ENCODE measurements at regions not wholly inside any gene's neighbourhood (a gene's known extent, or its start where the extent isn't known, plus 50 kb on each side); places are given as distances from the start of the nearest gene placed in this dataset.
"Not testable (repeated sequence)": the region's sequence is repeated elsewhere in the genome, so short reads cannot be mapped to it uniquely, and the experiment has no call there.

- DNase-seq = no peak
Measured at GRCh38 chr6:15086348-15087158, 159.3 kb upstream of the JARID2 start.

- DNase-seq = no peak
Measured at GRCh38 chr6:15087186-15087589, 158.7 kb upstream of the JARID2 start.

- no peak for DNase-seq
Measured at GRCh38 chr6:15088904-15089568, 156.8 kb upstream of the JARID2 start.

- DNase-seq = no peak
Measured at GRCh38 chr6:15089569-15090144, 156.2 kb upstream of the JARID2 start.

- no peak for DNase-seq
Measured at GRCh38 chr6:15090145-15090579, 155.7 kb upstream of the JARID2 start.

GRCh38 chr6:15090745-15091384 lies 155.0 kb upstream of the JARID2 start:
- no peak for DNase-seq

GRCh38 chr6:15096894-15097837 lies 148.7 kb upstream of the JARID2 start:
- DNase-seq = no peak

- DNase-seq = no peak
Measured at GRCh38 chr6:15101130-15101529, 144.7 kb upstream of the JARID2 start.

- DNase-seq = no peak
Measured at GRCh38 chr6:15102241-15102640, 143.6 kb upstream of the JARID2 start.

GRCh38 chr6:15106958-15107643 lies 138.8 kb upstream of the JARID2 start:
- no peak for DNase-seq

- no peak for DNase-seq
Measured at GRCh38 chr6:15107644-15108382, 138.1 kb upstream of the JARID2 start.

GRCh38 chr6:15108383-15108715 lies 137.5 kb upstream of the JARID2 start:
- no peak for DNase-seq

GRCh38 chr6:15109338-15110090 lies 136.4 kb upstream of the JARID2 start:
- DNase-seq = no peak

GRCh38 chr6:15110726-15111354 lies 135.0 kb upstream of the JARID2 start:
- DNase-seq = no peak

GRCh38 chr6:15111576-15111975 lies 134.3 kb upstream of the JARID2 start:
- not testable (repeated sequence) for DNase-seq

GRCh38 chr6:15113587-15113986 lies 132.3 kb upstream of the JARID2 start:
- DNase-seq = no peak

- no peak for DNase-seq
Measured at GRCh38 chr6:15114061-15114460, 131.8 kb upstream of the JARID2 start.

GRCh38 chr6:15116889-15117288 lies 129.0 kb upstream of the JARID2 start:
- DNase-seq = no peak

GRCh38 chr6:15121443-15121842 lies 124.4 kb upstream of the JARID2 start:
- DNase-seq = no peak
